Inflammatory macrophage treated with lipopolysaccharide for 4 hours (primary cell): ENCODE measurements at regions not wholly inside any gene's neighbourhood (a gene's known extent, or its start where the extent isn't known, plus 50 kb on each side); places are given as distances from the start of the nearest gene placed in this dataset.

ENCODE experiments used
- DNase-seq: peaks from one replicate; pipeline ENCODE4 v3.0.0-alpha.2; 2020

DNA sequence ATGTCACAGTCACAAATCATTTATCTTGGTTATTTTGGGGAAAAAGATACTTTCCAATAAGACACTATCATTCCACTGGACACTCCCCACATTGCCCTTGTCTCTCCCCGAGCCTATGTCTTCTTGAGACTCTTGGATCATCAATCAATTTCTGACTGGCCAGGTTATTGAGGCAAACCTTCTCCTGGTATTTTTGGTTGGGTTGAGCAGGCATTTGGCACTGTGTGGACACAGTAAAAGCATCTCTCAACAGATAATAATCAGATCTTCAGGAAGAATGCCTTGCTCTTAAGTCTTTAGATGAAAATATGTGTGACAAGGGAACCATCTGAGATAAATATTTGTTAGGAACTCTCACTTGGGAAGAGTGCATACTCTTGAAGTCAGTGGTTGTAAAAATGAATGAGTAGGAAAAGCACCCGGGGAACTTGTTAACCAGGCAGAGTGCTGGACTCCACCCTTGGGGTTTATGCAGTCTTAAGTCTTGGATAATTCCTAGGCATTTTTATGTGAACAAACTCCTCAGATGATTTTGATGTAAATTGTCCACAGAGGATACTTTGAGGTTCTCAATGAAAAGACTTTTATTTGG is 223.8 kb upstream of the CLINT1 start:
- DNase-seq: no peak

DNA sequence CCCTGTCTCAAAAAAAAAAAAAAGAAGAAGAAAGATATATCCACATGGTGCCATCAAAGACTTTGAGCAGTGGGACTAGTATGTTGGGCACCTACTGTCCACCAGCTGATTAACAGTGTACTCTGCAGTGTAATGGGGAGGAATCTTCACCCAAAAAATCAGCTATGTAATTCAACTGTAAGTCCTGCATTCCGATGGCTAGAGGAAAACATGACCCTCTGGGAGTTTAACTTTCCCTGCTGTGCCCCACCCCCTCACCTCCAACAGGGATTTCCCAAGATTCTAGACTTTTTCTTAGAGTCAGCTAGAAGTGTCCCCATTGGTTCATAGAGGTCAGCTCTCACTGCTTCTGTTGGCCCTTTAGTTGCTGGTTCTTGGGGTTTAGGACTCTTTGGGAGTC is 221.2 kb upstream of the CLINT1 start:
- no peak for DNase-seq

DNA sequence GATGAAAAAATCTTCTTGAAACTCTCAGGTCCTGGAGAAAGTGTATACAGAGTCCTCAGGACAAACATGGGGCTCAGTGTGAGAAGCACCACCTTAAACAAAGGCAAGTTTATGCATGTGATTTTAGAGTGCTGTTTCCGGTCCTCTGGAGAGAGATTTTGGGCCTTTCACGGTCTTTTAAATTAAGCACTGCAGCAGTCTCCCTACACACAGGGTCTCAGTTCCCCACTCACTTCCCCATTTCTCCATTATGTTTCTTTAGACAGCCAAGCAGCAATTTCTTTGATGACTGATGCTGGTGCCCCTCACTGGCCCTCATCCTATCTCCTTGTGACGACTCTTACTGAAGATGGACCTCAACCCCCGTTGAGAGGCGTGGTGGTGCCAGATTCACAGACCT is 220.2 kb upstream of the CLINT1 start:
- no peak for DNase-seq

DNA sequence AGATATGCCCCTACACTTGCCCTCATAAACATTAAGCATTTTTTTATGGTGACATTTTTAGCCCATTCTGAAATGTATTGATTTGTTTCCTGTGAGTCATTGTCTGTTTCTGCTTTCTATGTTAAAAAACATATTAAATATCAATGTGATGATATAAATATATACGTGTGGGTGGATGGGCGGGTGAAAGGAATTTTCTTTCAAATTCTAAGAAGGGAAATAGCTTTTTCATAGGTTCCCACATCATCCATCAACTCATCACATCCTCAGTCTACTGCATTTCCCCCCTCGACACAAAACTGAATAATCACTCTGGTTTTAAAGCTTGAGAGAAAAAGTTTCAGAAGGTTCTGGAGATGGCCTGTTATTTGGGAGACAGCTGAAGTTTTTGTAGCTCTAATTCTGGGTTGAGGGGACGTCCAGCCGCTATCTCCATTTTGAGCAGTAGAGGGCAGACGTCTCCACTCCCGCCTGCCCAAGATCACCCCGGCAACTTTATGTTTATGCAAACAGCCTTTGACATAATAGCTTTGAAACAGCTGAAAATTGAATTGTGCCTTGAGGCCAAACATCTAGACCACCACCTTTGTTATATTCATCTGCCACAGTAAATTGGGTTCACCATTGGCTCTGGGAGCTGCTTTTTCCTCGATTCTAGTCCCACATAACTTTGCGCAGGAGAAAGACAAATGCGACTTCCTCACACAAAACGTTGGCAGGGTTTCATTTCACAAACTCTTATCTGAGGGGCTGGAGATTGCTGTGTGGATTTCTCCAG is 216.2 kb upstream of the CLINT1 start:
- DNase-seq: peak; percentile 58

DNA sequence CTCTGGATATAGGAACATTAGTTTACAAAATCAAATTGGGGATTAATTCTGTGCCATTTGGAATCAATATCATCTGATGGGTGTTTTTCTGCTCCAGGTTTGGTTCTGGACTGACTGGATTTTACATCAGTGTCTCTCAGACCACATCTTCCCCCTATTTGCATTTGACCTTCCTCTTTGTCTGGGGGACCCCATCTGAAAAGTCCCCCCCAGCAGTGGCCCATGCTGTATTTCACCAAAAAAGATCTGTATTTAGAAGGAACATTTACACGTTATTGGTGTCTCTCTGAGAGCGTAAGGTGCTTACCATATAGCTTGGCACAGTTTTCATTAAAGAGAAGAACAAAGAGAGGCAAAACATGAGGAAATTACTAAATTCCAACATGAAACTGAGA is 215.6 kb upstream of the CLINT1 start:
- DNase-seq: no peak

DNA sequence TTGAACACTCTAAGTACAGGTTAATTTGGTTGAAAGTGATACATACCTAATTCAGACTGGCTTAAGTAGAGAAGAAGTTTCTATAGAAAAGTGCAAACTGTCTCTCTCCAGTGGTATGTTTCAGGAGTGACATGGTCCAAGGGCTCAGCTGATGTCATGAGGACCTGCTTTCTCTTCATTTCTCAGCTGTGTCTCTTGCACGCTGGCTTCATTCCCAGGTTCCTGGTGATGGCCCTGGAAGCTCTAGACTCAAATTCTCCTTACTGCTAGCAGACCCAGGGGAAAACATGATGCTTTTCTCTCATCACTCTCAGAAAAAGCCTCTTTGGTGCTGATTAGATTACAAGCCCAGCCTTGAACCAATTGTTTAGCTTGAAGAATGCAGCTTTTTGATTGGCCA is 211.9 kb upstream of the CLINT1 start:
- DNase-seq: no peak

DNA sequence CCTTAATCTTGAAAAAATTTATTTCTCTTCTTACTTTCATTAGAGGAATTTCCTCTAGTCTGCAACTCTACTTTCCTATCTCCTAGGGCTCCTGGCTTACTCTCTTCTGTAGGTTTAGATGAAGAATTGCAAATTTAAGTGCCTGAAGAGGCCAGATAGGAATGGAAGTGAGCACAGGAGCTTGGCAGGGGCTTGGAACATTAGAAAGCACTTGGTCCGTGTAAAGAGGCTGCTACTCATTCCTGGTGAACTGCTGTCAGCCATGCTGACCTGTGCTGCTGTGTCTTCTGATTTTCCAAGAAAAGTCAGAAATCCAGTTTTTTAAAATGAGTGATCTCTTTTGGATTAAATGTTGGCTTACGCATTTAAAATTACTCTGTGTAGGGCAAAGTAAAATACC is 210.9 kb upstream of the CLINT1 start:
- no peak for DNase-seq

DNA sequence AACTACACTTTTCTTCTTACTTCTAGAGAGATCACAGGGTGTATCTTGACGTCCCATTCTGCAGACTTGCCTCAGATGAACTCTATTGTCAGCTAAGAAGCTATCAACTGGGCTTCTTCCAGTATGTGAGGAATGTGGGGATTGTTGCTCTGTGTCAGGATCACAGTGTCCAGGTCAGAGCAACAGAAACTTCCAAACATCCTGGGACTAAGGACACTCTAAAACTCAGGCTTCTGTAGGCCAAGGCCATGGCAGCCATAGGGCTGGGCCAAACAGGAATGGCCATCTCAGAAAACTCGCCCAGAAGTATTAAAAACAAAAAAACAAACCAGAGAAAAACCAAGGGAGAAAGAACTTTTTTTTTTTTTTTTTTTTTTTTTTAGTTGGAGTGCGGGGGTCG is 210.0 kb upstream of the CLINT1 start:
- no peak for DNase-seq

DNA sequence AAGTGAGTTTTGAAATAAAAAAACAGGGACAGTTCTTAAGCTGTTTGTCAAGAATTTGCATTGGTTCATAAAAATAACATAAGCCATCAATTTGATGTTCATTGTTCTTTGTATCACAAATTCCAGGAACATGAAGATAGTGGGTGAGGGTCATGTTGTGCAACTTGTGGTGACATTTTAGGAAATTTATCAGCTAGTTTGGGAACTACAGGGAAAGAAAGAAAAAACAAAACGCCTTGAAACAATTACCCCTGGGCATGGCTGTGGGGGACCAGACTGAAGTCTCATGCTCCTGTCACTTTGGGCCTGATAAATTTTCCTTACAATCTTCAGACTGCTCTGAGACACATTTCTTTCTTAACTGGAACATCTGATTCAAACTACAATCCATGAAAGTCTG is 207.1 kb upstream of the CLINT1 start:
- DNase-seq: no peak

DNA sequence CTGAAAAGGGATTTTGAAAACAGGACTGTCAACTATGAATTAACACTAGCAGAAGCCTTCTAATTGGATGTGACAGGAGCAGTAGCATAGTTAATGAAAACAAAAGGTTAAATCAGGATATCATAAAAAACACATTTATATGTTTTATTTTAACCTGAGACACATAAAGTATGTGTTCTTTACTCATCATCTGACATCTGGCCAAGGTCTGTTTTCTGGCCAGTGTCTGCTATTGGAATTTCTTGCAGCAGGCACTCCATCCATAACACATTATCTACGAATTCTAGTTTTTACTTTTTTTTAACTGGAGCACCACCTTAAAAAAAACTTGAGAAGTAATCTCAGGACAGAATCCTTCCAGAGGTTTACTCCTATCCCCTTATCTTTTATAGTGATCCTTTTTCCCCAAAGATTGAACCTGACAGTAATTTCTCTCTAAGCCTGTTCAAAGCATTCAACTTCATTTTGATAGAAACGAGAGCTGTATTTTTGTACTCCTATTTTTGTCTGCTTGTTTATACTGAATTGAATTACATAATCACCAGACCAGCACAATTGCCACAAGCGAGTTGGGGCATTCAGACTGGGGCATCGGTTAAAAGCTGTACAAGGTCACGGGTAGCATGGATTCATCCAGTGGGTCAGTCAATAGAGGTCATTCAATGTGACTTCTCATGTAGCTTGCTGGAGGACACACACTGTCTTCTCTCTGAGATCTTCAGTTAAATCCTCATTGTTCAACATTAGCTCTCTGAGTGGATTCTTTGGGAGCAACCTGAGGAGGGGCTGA is 205.6 kb upstream of the CLINT1 start:
- no peak for DNase-seq

DNA sequence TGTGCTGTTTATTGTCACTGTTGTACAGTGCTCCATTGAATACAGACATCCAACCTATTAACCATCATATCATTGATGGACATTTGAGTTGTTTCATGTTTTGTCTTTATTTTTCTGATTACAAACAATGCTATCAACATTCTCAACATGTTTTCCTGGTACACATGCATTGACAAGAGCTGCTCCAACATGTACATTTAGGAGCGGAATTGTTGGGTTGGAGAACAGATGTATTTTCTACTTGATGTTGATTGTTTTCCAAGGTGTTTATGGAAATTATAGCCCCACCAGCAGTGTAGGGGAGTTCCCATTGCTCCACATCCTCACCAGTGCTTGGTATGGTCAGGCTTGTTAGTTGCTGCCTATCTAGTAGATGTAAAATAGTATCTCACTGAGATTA is 204.1 kb upstream of the CLINT1 start:
- no peak for DNase-seq

DNA sequence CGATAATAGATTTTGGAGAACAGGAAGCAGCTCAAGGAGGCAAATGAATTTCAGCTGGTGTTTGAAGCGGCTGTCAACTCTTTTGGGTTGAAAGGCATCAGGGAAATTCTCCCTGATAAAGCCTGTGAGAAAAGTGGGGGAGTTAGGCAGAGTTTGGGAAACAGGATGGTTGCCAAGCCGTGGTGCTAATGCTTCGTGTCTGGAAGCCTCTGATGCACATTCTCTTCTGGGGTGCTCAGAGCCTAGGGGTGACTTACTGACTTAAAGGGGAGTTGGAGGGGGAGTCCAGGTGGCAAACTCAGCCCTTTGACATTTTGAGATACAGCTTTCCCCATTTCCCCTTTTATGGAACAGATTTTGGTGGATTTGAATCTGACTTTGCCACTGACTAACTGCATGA is 202.5 kb upstream of the CLINT1 start:
- DNase-seq: no peak

DNA sequence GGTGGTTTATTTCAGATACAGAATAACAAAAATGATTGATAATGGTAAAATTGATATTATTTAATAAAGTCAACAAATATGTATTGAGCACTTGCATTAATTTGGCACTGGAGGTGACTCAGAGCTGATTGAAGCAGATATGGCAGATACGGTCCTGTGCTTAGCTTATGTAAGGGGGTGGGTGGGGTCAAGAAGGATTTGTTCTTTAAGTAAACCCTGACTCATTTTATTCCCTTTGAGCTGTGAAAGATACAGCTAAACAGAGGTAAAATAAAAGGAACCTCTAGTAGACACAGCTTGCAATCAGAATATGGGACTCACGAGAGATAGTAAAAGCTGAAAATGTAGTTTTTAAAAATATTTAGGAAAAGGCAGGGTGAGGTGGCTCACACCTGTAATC is 201.3 kb upstream of the CLINT1 start:
- DNase-seq: no peak

DNA sequence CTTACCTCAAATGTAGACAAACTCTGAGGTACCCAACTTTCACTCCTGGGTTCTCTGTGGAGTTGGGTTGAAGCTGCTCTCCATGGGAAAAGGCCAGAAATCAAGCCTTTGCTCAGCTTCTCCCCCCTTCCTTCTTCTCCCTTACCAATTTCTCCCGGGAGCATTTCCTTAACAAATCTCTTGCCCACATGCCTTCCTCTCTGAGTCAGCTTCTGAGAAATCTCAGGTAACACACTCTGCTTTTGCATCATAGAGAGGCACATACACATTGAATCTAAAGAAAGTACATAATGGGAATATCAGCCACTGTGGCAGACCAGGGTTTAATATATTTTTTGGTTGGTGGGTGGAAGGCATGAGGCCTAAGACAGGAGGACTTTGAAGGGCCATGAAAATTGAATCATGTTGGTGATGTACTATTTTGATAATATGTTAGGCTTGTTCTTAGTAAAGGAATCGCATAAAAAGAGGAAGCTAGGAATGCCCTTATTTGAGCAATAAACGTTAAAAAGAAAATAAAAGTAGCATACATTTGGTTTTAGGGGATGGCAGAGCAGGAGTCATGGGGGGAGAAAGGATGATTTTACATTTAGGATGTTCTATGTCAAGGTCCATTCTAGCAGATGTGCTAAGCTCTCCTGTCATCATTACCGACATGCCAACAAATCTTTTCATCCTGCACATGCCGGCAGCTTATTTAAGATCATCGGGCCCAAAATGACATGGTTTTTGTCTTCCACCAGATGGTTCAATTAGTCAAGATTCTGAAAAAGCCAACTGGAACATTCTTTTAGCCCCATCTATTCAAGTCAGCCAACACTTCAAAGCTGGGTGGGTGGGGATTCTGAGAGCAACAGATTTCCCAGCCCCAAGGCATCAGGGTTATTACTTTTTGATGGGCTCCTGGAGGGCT is 199.5 kb upstream of the CLINT1 start:
- DNase-seq: peak; percentile 68

DNA sequence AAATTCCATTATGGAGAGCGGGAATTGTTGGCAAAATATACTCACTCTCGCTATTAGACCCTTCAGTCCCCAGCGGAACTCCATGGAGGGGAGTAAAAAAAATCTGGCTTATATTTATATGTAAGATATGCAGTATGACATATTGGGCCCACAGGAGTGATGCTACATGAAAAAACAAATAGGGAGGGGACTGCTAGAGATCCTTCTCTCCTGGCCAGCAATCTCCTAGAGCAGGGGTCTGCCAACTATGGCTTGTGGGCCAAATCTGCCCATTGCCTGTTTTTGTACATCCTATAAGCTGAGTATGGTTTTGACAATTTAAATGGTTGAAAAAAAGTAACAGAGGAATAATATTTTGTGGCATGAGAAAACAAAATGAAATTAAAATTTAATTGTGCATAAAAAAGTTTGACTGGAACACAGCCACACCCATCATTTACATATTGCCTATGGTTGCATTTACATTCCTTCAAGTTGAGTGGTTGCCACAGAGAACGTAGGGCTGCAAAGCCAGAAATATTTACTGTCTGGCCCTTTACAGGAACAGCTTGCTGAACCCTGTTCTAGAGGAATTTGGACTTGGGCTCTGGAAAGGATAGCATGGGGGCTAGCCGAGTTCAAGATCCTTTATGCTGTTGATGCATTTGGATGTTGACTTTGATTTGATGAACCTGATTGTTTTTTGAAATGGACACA is 197.3 kb upstream of the CLINT1 start:
- no peak for DNase-seq

DNA sequence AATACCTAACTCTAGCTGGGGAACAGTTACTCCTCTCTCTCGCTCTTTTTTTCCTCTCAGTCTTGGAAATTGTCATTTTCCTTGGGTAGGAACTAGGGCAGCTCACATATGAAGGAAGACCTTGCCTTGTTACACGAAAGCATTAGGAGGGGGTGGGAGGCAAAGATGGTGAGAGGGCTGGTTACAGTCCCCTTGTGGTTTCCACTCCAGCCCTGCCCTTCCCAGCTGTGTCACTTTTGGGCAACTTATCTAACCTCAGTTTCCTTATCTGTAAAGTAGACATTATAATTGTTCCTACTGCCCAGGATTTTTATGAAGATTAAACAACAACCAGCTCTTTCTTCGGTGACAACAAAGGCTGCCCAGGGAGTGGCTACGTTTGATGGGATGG is 196.2 kb upstream of the CLINT1 start:
- no peak for DNase-seq

DNA sequence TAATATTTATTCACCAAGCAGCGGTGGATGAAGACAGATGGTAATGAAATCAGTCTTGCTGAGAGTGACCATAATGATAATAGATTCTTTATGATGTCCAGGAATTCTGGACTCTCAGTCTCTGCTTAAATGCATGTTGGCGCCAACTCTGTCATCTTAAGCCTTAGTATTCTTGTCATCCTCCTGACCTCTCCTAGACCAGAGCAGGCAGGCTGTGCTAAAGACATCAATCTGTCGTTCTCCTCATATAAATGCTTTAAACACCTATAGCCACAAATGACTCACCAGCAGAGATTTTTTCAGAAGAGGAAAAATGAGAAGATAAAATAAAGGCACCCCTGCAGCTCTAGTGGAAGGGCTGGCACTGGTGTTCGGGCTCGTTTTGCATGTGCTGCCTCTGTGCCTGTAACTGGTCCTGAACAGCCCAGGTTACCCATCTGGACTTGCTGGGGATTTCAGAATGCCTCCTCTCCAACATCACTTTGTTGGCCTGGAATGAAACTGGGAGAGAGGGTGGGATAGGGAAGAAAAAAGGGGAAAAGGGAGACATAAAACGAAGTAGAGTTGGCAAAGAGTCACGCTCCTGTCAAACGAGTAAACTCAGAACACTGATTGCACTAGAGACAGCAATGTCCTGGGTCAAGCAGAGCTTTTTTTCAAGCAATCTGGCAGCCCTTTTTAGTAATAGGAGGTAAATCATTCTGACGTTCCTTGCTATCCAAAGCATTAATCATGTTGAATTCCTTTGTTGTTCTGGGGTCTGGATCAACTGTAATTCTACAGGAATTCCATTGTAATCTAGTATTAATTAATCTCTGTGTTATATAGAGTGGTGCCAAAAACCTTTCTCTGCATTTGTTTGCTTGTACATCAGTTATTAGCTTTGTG is 195.5 kb upstream of the CLINT1 start:
- DNase-seq: no peak

DNA sequence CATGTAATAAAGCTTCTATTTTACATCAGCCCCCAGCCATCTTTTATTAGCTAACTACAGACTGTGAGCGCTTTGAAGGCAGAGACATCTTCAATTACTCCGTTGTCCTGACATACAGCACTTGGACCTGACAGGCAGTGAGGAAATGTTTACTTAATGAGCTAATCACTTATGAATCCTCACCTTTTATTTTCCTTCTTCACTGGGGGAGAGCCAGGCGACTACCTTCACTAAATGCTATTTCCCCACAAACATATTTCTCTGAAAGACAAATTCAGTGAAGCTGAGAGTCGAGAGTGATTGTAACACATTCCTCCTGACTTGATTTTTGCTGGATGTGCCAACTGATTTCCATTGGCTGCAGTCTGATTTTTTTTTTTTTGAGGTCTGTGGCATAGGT is 192.1 kb upstream of the CLINT1 start:
- no peak for DNase-seq

DNA sequence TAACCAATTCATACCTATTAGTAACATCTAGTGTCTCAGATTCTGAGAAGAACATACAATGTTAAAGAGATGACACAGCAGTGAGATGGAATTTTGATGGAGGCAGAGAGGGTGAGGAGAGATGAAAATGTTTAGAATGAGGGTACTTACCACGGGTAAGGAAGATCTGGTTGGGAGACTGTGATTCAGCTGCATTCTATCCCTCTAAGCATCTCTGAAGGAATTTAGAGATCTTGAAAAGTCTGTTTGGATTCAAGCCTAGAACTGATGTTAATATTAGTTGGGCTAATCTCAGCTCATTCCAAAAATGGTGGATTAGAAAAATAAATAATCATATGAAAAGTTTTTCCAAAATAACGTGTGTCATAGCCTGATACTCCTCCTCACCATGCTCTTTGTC is 191.5 kb upstream of the CLINT1 start:
- no peak for DNase-seq

DNA sequence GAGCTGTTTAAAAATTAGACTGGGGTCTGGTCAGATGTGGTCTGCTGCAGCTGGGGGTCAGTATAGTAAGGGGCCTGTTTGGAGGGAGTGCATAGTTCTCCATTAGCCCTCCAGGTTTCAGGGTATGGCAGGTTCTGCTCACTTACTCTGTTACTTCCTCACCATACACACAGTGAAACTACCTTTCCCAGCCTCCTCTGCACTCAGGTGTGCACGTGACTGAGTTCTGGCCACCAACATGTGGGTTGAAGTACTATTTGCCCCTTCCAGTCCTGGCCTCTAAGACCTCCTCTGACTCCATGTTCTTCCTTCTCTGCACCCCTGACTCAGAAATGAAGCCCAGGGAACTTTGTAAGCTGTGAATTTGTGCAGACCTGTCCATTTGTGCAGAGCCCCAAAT is 190.5 kb upstream of the CLINT1 start:
- DNase-seq: no peak

DNA sequence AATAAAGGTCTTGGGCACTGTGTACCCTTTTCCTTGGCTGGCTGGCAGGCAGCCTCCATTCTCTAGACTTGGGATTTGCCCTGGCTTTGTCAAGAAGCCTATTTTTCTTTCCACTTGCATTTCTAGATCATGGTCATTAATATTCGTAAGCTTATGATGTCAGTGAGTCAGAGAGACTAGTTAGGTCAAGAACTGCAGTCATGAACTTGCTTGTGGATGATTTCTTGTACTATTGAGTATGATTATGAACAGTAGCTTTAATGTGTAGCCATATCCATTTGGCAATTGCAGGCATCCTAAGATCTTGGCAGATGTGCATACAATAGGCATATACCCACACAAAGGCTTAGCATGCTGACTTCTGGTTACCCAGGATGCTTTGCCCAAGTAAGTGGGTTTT is 186.8 kb upstream of the CLINT1 start:
- no peak for DNase-seq
